Psoas muscle (tissue), 7 donors: ENCODE measurements at regions not wholly inside any gene's neighbourhood (a gene's known extent, or its start where the extent isn't known, plus 50 kb on each side); places are given as distances from the start of the nearest gene placed in this dataset.

Source experiments
- ATAC-seq, 4 donors: fragments of 200-7000 bp; cut with Tn5 transposase; one replicate each; pipeline ENCODE4 v1.9.1; 2020; ENCODE audit warnings: moderate library complexity in 3 of 4, mild to moderate bottlenecking in 2 of 4
- DNase-seq, 2 donors: peaks; one replicate each; pipeline ENCODE4 v3.0.0-alpha.2; 2020
- H3K27ac ChIP-seq: fragments of 200-600 bp; one replicate; pipeline ENCODE4 v1.8.0; 2022
- H3K27me3 ChIP-seq, 3 donors: fragments of 200-600 bp in 1 of 3; one replicate each; pipeline versions ENCODE4 v1.6.1 to v1.8.0; 2013 to 2022; ENCODE audit warnings: low read length in 2 of 3, mild to moderate bottlenecking in 2 of 3, moderate library complexity in 1 of 3; ENCODE audit not compliant: insufficient read depth in 3 of 3
- H3K36me3 ChIP-seq, 2 donors: fragments of 200-600 bp in 1 of 2; one replicate each; pipeline versions ENCODE4 v1.6.1 to v1.8.0; 2013 to 2022; ENCODE audit warnings: low read depth in 1 of 2, mild to moderate bottlenecking in 1 of 2, moderate library complexity in 1 of 2; ENCODE audit not compliant: insufficient read depth in 1 of 2
- H3K4me1 ChIP-seq: fragments of 200-600 bp; one replicate; pipeline ENCODE4 v1.8.0; 2022
- H3K4me3 ChIP-seq: fragments of 200-600 bp; one replicate; pipeline ENCODE4 v1.8.0; 2022; ENCODE audit warnings: mild to moderate bottlenecking
- H3K9me3 ChIP-seq: fragments of 200-600 bp; one replicate; pipeline ENCODE4 v1.8.0; 2022
- WGBS, 3 donors: extraction: QIAGEN DNeasy Blood & Tissue Kit; methylation state at CpG; one replicate each; pipeline versions ENCODE4 v1.1.6 to v1.1.7; 2013; 5-methylcytosine and 5-hydroxymethylcytosine counted together
- intact Hi-C, 2 donors: fragments of 100-400 bp; cut with DNase I; formaldehyde crosslinking; loops; one replicate each; pipeline versions ENCODE4 v1.11.0 to v1.14.2; 2022
- TF ChIP-seq, protein P1 (sequence below): fragments of 200-600 bp; IDR thresholded peaks from one replicate; pipeline ENCODE4 v1.8.0; 2022; ENCODE audit warnings: antibody characterized with exemption
- donor health status: healthy with polysubstance abuse.
- donor health status: DM: no; HTN: no; CAD: no; lungs with moderate emphysema.
- donor health status: Bipolar disorder and iron deficiency.
- donor health status: healthy.
- donor health status: DM: yes; HTN: yes; CAD: no.
- donor health status: DM: no; HTN: no; CAD: no.
- donor health status: DM: yes; HTN: yes; CAD: no.

DNA sequence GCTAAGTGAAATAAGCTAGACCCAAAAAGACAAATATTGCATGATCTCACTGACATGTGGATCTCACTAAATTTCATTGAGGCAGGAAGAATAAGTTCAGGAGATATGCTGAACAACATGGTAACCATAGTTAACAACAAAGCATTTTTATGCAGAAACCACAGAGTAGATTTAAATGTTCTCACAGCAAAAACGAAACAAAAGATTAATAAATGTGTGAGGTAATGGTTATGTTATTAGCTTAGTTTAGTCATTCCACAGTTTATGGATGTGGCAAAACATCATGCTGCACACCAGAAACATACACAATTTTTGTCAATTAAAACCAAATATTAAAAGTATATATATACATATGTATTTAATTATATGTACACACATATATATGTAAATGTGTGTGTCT is 765.8 kb downstream of the SLITRK5 start:
- no peak overlapping the region for H3K27ac ChIP-seq
- H3K4me3 ChIP-seq = no peak overlapping the region
- WGBS, 3 donors = 74 to 79% (median 77%) methylated on average over 1 of the region's 1 CpG
- no peaks in the 10 kb centered on the region for H3K27me3 ChIP-seq
- DNase-seq (no peak), ATAC-seq (no peak)
- TF ChIP-seq, protein P1, sequence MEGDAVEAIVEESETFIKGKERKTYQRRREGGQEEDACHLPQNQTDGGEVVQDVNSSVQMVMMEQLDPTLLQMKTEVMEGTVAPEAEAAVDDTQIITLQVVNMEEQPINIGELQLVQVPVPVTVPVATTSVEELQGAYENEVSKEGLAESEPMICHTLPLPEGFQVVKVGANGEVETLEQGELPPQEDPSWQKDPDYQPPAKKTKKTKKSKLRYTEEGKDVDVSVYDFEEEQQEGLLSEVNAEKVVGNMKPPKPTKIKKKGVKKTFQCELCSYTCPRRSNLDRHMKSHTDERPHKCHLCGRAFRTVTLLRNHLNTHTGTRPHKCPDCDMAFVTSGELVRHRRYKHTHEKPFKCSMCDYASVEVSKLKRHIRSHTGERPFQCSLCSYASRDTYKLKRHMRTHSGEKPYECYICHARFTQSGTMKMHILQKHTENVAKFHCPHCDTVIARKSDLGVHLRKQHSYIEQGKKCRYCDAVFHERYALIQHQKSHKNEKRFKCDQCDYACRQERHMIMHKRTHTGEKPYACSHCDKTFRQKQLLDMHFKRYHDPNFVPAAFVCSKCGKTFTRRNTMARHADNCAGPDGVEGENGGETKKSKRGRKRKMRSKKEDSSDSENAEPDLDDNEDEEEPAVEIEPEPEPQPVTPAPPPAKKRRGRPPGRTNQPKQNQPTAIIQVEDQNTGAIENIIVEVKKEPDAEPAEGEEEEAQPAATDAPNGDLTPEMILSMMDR = no peak
- H3K9me3 ChIP-seq = no peaks in the 10 kb centered on the region
- no peaks in the 10 kb centered on the region for H3K4me1 ChIP-seq
- intact Hi-C loops = no loop called here
- no peaks in the 10 kb centered on the region for H3K36me3 ChIP-seq

- H3K4me3 ChIP-seq = no peak overlapping the region
- intact Hi-C loops = no loop called here
- H3K9me3 ChIP-seq = no peaks in the 10 kb centered on the region
- H3K27me3 ChIP-seq = no peaks in the 10 kb centered on the region
- H3K27ac ChIP-seq = no peak overlapping the region
- no peaks in the 10 kb centered on the region for H3K36me3 ChIP-seq
- ATAC-seq (no peak), DNase-seq (no peak)
- no peaks in the 10 kb centered on the region for H3K4me1 ChIP-seq
- TF ChIP-seq, protein P1 = no peak
- 36 to 85% (median 60%) methylated on average over 2 of the region's 2 CpGs for WGBS, 3 donors
Measured at GRCh38 chr13:88450515-88450914, 779.3 kb downstream of the SLITRK5 start.

DNA sequence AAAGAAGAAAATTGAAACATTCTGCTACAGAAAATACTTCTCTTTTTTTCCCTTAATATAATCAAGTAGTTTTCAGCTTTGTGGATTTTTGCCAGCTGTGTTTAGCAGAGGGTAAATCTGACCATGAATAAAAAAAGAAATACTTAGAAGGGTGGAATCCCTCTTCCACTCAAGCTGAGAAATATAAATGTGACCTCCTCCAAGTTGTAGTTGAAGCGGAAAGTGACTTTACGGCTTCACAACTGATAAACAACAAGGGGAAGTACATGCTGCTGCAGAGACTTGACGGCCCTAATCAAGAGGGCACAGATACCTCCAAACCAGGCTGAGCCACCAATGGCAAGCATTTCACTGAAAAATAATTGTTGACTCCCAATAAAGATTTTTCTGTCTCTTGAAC is 785.0 kb downstream of the SLITRK5 start:
- ATAC-seq = no peak

DNA sequence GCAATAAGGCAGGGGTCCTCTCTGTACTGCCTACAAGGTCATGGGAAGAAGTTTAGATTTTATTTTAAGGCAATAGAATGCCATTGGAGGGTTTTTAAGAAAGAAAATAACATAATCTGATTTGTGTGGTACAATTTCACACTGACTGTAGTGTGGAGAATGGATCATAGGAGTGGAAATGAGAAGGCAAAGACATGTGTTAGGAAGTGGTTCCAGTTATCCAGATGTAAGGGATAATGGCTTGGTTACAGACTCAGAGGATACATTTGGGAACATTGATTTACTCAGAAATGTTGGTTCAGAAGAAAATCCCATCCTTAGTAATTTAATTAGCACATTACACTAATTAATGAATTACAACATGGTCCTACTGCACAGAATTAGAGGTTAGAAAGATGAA is 788.2 kb downstream of the SLITRK5 start:
- Histone ChIP-seq H3K27me3 (no peaks in the 10 kb centered on the region), H3K9me3 (no peaks in the 10 kb centered on the region), H3K36me3 (no peaks in the 10 kb centered on the region), H3K4me3 (no peak overlapping the region), H3K27ac (no peak overlapping the region), H3K4me1 (no peaks in the 10 kb centered on the region)
- intact Hi-C loops = no loop called here
- TF ChIP-seq, protein P1 = no peak
- DNase-seq (no peak), ATAC-seq (no peak)

More for the DNA sequence above, 785.0 kb downstream of the SLITRK5 start:
- TF ChIP-seq, protein P1 = no peak
- Histone ChIP-seq H3K27me3 (no peaks in the 10 kb centered on the region), H3K9me3 (no peaks in the 10 kb centered on the region), H3K36me3 (no peaks in the 10 kb centered on the region), H3K4me3 (no peak overlapping the region), H3K4me1 (no peaks in the 10 kb centered on the region), H3K27ac (no peak overlapping the region)
- intact Hi-C loops = no loop called here
- 65 to 83% (median 81%) methylated on average over 3 of the region's 3 CpGs for WGBS, 3 donors
- no peak for DNase-seq

DNA sequence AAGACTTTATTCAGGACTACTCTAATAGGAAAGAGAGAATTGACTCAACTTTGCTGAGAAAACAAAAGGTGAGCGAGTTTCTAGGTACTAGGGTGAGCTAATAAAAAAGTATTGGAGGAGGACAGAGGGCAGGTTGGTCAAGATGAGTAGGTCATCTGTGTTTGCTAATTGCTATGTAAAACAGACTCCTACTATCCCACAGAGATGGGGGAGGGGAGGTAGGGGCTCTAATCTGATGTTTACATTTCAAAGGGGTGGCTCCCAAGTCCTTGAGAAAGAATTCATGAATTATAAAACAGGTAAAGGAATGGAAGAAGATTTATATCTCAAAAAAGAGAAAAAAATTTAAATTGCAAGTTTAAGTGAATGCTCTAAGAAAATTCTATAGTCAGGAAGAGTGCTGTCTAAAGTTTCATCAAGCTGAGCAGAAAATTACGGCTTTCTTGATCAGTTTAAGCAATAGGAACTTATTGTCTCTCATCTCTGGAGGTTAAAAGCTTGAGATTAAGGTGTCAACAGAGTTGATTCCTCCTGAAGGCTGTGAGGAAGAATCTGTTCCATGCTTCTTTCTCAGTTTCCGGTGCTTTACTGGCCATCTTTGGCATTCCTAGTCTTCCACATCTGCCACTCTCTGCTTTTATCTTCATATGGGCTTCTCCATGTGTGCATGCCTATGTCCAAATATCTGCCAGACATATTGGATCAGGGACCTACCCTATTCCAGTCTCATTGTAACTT is 790.3 kb downstream of the SLITRK5 start:
- no peak for ATAC-seq
- Histone ChIP-seq H3K27me3 (no peaks in the 10 kb centered on the region), H3K4me1 (no peaks in the 10 kb centered on the region), H3K27ac (no peak overlapping the region), H3K4me3 (no peak overlapping the region), H3K36me3 (no peaks in the 10 kb centered on the region), H3K9me3 (no peaks in the 10 kb centered on the region)
- TF ChIP-seq, protein P1 = no peak
- WGBS, 3 donors = 82 to 88% (median 87%) methylated on average over 3 of the region's 3 CpGs
- intact Hi-C loops = no loop called here
- DNase-seq = no peak
